H1 (cell line): ENCODE measurements at regions not wholly inside any gene's neighbourhood (a gene's known extent, or its start where the extent isn't known, plus 50 kb on each side); places are given as distances from the start of the nearest gene placed in this dataset.

Experiments used
- CTCF ChIA-PET: fragments of 300-600 bp; sonication (Branson Sonifier 250); formaldehyde crosslinking; loops from one replicate; lab custom pipeline; 2021; ENCODE audit not compliant: partially characterized antibody; lab: Charles Lee
- POLR2A ChIA-PET: fragments of 300-600 bp; sonication (Branson Sonifier 250); formaldehyde crosslinking; loops from one replicate; lab custom pipeline; 2021; ENCODE audit warnings: inconsistent platforms; ENCODE audit not compliant: partially characterized antibody; lab: Charles Lee
- DNase-seq, 2 experiments: peaks; one replicate each; pipeline versions ENCODE4 v3.0.0 to v3.0.0-alpha.2; 2010 to 2022; ENCODE audit warnings: low spot score in 2 of 2, low read depth in 1 of 2, mixed read lengths in 1 of 2
- FAIRE-seq: peaks from 2 replicates; lab custom pipeline; 2011; peaks lifted over from hg19 to GRCh38; lab: Jason Lieb, UNC
- H2AFZ ChIP-seq: 2 replicates; pipeline ENCODE4 v1.8.1; 2012; ENCODE audit warnings: low read length, inconsistent platforms
- H2AK5ac ChIP-seq: 2 replicates; pipeline ENCODE4 v1.6.1; 2013; ENCODE audit warnings: low read depth, low read length
- H2BK120ac ChIP-seq: replicated peaks from 2 replicates; pipeline ENCODE3; 2013; ENCODE audit warnings: low read depth, low read length, inconsistent platforms
- H2BK12ac ChIP-seq: 2 replicates; pipeline ENCODE4 v1.6.1; 2013; ENCODE audit warnings: low read depth, low read length
- H2BK15ac ChIP-seq: 2 replicates; pipeline ENCODE4 v1.6.1; 2013; ENCODE audit warnings: low read length
- H2BK20ac ChIP-seq: 2 replicates; pipeline ENCODE4 v1.6.1; 2013; ENCODE audit warnings: low read length
- H2BK5ac ChIP-seq: 2 replicates; pipeline ENCODE4 v1.6.1; 2013; ENCODE audit warnings: low read depth, low read length
- H3K14ac ChIP-seq: 2 replicates; pipeline ENCODE4 v1.6.1; 2013; ENCODE audit warnings: inconsistent platforms; ENCODE audit not compliant: insufficient read length
- H3K18ac ChIP-seq: 2 replicates; pipeline ENCODE4 v1.6.1; 2013; ENCODE audit warnings: low read length; ENCODE audit errors: extremely low read depth
- H3K23ac ChIP-seq: 2 replicates; pipeline ENCODE4 v1.6.1; 2013; ENCODE audit warnings: inconsistent platforms; ENCODE audit not compliant: insufficient read length
- H3K23me2 ChIP-seq: 2 replicates; pipeline ENCODE4 v1.6.1; 2013; ENCODE audit warnings: low read depth, low read length
- H3K27ac ChIP-seq: 2 replicates; pipeline ENCODE4 v1.6.1; 2011; ENCODE audit warnings: low read depth, low read length, inconsistent platforms
- H3K27me3 ChIP-seq, 4 experiments: replicated peaks in 1 of 4; 1 replicate in 1 of 4; 2 replicates in 3 of 4; pipeline versions ENCODE4 v1.6.1 to v1.8.1; 2011 to 2013; ENCODE audit warnings: low read length in 3 of 4, mild to moderate bottlenecking in 3 of 4, inconsistent platforms in 2 of 4, mixed read lengths in 2 of 4, moderate library complexity in 1 of 4; ENCODE audit not compliant: control insufficient read depth in 3 of 4, insufficient read depth in 3 of 4; ENCODE audit errors: extremely low read depth in 1 of 4
- H3K36me3 ChIP-seq, 4 experiments: 2 replicates each; pipeline versions ENCODE4 v1.6.1 to v1.8.1; 2011 to 2013; ENCODE audit warnings: mild to moderate bottlenecking in 4 of 4, low read length in 3 of 4, moderate library complexity in 2 of 4, control low read depth in 1 of 4, inconsistent platforms in 1 of 4; ENCODE audit not compliant: insufficient read depth in 4 of 4, control insufficient read depth in 2 of 4
- H3K4ac ChIP-seq: replicated peaks from 2 replicates; pipeline ENCODE3; 2013; ENCODE audit warnings: low read length, low read depth, mixed read lengths, inconsistent platforms; ENCODE audit not compliant: insufficient read length
- H3K4me1 ChIP-seq, 4 experiments: replicated peaks in 1 of 4; 1 replicate in 1 of 4; 2 replicates in 3 of 4; pipeline versions ENCODE4 v1.6.1 to v1.8.1; 2011 to 2013; ENCODE audit warnings: low read length in 3 of 4, inconsistent platforms in 2 of 4, mixed read lengths in 1 of 4; ENCODE audit not compliant: insufficient read depth in 4 of 4, control insufficient read depth in 3 of 4
- H3K4me2 ChIP-seq, 2 experiments: 2 replicates each; pipeline versions ENCODE4 v1.6.1 to v1.8.1; 2011 to 2013; ENCODE audit warnings: low read depth in 2 of 2, low read length in 2 of 2, control low read depth in 1 of 2, inconsistent platforms in 1 of 2, mild to moderate bottlenecking in 1 of 2; ENCODE audit not compliant: insufficient read depth in 1 of 2
- H3K4me3 ChIP-seq, 4 experiments: fragments of 200-600, 300-600 bp in 1 of 4; sonication (generic), shearing (Covaris generic), sonication (Bioruptor Twin) in 1 of 4; 2 replicates each; pipeline versions ENCODE4 v1.5.1 to v1.8.1; 2011 to 2016; ENCODE audit warnings: low read length in 4 of 4, low read depth in 3 of 4, control low read depth in 2 of 4, inconsistent platforms in 2 of 4, mild to moderate bottlenecking in 2 of 4, mixed read lengths in 1 of 4, moderate library complexity in 1 of 4; ENCODE audit not compliant: insufficient read depth in 2 of 4; ENCODE audit errors: extremely low read depth in 1 of 4
- H3K56ac ChIP-seq: replicated peaks from 2 replicates; pipeline ENCODE3; 2013; ENCODE audit warnings: low read depth, mild to moderate bottlenecking, mixed read lengths, low read length, inconsistent platforms; ENCODE audit not compliant: insufficient read length
- H3K79me1 ChIP-seq: 2 replicates; pipeline ENCODE4 v1.6.1; 2013; ENCODE audit warnings: low read depth, low read length, control low read depth
- H3K79me2 ChIP-seq, 2 experiments: 2 replicates each; pipeline versions ENCODE4 v1.6.1 to v1.8.1; 2012 to 2013; ENCODE audit warnings: low read length in 2 of 2, mild to moderate bottlenecking in 2 of 2, inconsistent platforms in 1 of 2; ENCODE audit not compliant: insufficient read depth in 2 of 2, control insufficient read depth in 1 of 2
- H3K9ac ChIP-seq, 4 experiments: replicated peaks in 1 of 4; 1 replicate in 1 of 4; 2 replicates in 3 of 4; pipeline versions ENCODE4 v1.6.1 to v1.8.1; 2011 to 2013; ENCODE audit warnings: low read depth in 3 of 4, low read length in 3 of 4, control low read depth in 2 of 4, mild to moderate bottlenecking in 2 of 4, moderate library complexity in 2 of 4, inconsistent platforms in 1 of 4; ENCODE audit errors: extremely low read depth in 1 of 4
- H3K9me3 ChIP-seq, 2 experiments: 2 replicates each; pipeline versions ENCODE4 v1.6.1 to v1.8.1; 2012 to 2013; ENCODE audit warnings: mild to moderate bottlenecking in 2 of 2, moderate library complexity in 2 of 2, control low read depth in 1 of 2, inconsistent platforms in 1 of 2, low read depth in 1 of 2, low read length in 1 of 2, mixed read lengths in 1 of 2; ENCODE audit not compliant: insufficient read depth in 2 of 2
- H4K20me1 ChIP-seq, 2 experiments: replicated peaks in 1 of 2; 2 replicates each; pipeline versions ENCODE3 to v1.8.1; 2011 to 2013; ENCODE audit warnings: inconsistent platforms in 2 of 2, low read length in 2 of 2, mild to moderate bottlenecking in 1 of 2; ENCODE audit not compliant: insufficient read depth in 2 of 2, control insufficient read depth in 1 of 2
- H4K5ac ChIP-seq: 2 replicates; pipeline ENCODE4 v1.6.1; 2013; ENCODE audit warnings: low read length, low read depth, mixed read lengths, inconsistent platforms; ENCODE audit not compliant: insufficient read length
- H4K8ac ChIP-seq: 2 replicates; pipeline ENCODE4 v1.8.0; 2013; ENCODE audit warnings: mild to moderate bottlenecking, moderate library complexity, low read length, inconsistent platforms; ENCODE audit not compliant: insufficient read depth; ENCODE audit errors: extremely low read depth
- H4K91ac ChIP-seq: replicated peaks from 2 replicates; pipeline ENCODE3; 2013; ENCODE audit warnings: low read length, mixed read lengths, inconsistent platforms; ENCODE audit not compliant: insufficient read length
- BCL11A ChIP-seq, 2 experiments: IDR thresholded peaks; one replicate each; pipeline ENCODE4 v1.6.1; 2011; ENCODE audit warnings: low read depth in 2 of 2, low read length in 2 of 2, mild to moderate bottlenecking in 2 of 2
- CHD1 ChIP-seq: IDR thresholded peaks from 2 replicates; pipeline ENCODE4 v1.6.1; 2012; ENCODE audit warnings: low read depth, low read length, improper control_type of control experiment
- JUND ChIP-seq: IDR thresholded peaks from 2 replicates; pipeline ENCODE4 v1.6.1; 2011; ENCODE audit warnings: mild to moderate bottlenecking, improper control_type of control experiment, low read length
- KDM4A ChIP-seq: IDR thresholded peaks from one replicate; pipeline ENCODE4 v1.7.1; 2012; ENCODE audit warnings: low read depth, mild to moderate bottlenecking, moderate library complexity, low read length, inconsistent platforms; ENCODE audit not compliant: severe bottlenecking
- MAFK ChIP-seq: IDR thresholded peaks from 2 replicates; pipeline ENCODE4 v1.6.1; 2012; ENCODE audit warnings: low read depth, mild to moderate bottlenecking, improper control_type of control experiment, low read length
- RBBP5 ChIP-seq: IDR thresholded peaks from 2 replicates; pipeline ENCODE4 v1.7.1; 2012; ENCODE audit warnings: low read depth, mild to moderate bottlenecking, inconsistent platforms, low read length, moderate library complexity, borderline replicate concordance
- SUZ12 ChIP-seq: fragments of 200-600 bp; sonication (generic); IDR thresholded peaks from 2 replicates; pipeline ENCODE4 v1.6.1; 2012; ENCODE audit warnings: mild to moderate bottlenecking, inconsistent platforms, low read length, moderate library complexity, mixed read lengths
- TAF7 ChIP-seq: optimal IDR thresholded peaks from 2 replicates; pipeline ENCODE3; 2011; ENCODE audit warnings: low read depth, mild to moderate bottlenecking, inconsistent platforms, low read length, moderate library complexity, borderline replicate concordance
- TEAD4 ChIP-seq: IDR thresholded peaks from 2 replicates; pipeline ENCODE4 v1.6.1; 2012; ENCODE audit warnings: low read depth, low read length, inconsistent platforms, mixed read lengths
- YY1 ChIP-seq: IDR thresholded peaks from 2 replicates; pipeline ENCODE4 v1.6.1; 2011; ENCODE audit warnings: low read depth, mild to moderate bottlenecking, low read length
- WGBS, 2 experiments: shearing (Covaris generic) in 1 of 2; methylation state at CpG; one replicate each; pipeline versions ENCODE4 v1.1.6 to v1.1.7; 2013 to 2015; ENCODE audit warnings: low lambda C conversion rate in 2 of 2, mixed read lengths in 2 of 2, inconsistent platforms in 1 of 2, low coverage in 1 of 2, missing lambda C conversion rate in 1 of 2; ENCODE audit not compliant: insufficient replicate concordance in 2 of 2, insufficient coverage in 1 of 2, insufficient read length in 1 of 2; ENCODE audit errors: extremely low coverage in 1 of 2, missing lambda C conversion rate in 1 of 2; 5-methylcytosine and 5-hydroxymethylcytosine counted together
- TF ChIP-seq, protein P1 (sequence below), 3 experiments: IDR thresholded peaks; 1 replicate in 2 of 3; 2 replicates in 1 of 3; pipeline versions ENCODE4 v1.5.1 to v1.6.1; 2011; ENCODE audit warnings: low read length in 3 of 3, mild to moderate bottlenecking in 3 of 3, inconsistent platforms in 2 of 3, low read depth in 1 of 3, moderate library complexity in 1 of 3; ENCODE audit not compliant: insufficient read depth in 1 of 3; ENCODE audit errors: control extremely low read depth in 1 of 3
- TF ChIP-seq, protein P2 (sequence below): IDR thresholded peaks from 2 replicates; pipeline ENCODE4 v1.6.1; 2012; ENCODE audit warnings: inconsistent platforms

GRCh38 chr9:135179976-135180375 is 92.5 kb downstream of the OLFM1 start:
- H2BK20ac ChIP-seq: no peak overlapping the region
- no peak overlapping the region for H3K27ac ChIP-seq
- ChIA-PET POLR2A (no interaction called here), CTCF (interaction anchor here (0.7 to 1.1 kb wide), 2 partner anchors 11 to 21 kb away, joined by 3 to 4 read pairs; no protein-coding TSS in a partner anchor)
- H3K56ac ChIP-seq: no peak overlapping the region
- DNase-seq (no peak), FAIRE-seq (no peak)
- H4K91ac ChIP-seq: no peak overlapping the region
- no peak overlapping the region for H2BK5ac ChIP-seq
- H3K4me2 ChIP-seq: no peak overlapping the region
- H4K8ac ChIP-seq: no peak overlapping the region
- no peaks in the 10 kb centered on the region for H3K27me3 ChIP-seq
- no peaks in the 10 kb centered on the region for H3K9me3 ChIP-seq
- H2BK15ac ChIP-seq: no peak overlapping the region
- no peak overlapping the region for H4K5ac ChIP-seq
- WGBS, 2 experiments: 86% methylated on average over 9 of the region's 9 CpGs; no CpG with 5 or more reads in 1 of the 2 experiments
- no peak overlapping the region for H2AFZ ChIP-seq
- no peak overlapping the region for H2BK120ac ChIP-seq
- H3K79me1 ChIP-seq: no peaks in the 10 kb centered on the region
- H3K4me3 ChIP-seq: no peak overlapping the region
- no peak overlapping the region for H2AK5ac ChIP-seq
- H3K23me2 ChIP-seq: no peaks in the 10 kb centered on the region
- H3K23ac ChIP-seq: no peak overlapping the region
- no peaks in the 10 kb centered on the region for H3K4me1 ChIP-seq
- H2BK12ac ChIP-seq: no peak overlapping the region
- H3K18ac ChIP-seq: no peak overlapping the region
- no peaks in the 10 kb centered on the region for H4K20me1 ChIP-seq
- no peak overlapping the region for H3K14ac ChIP-seq
- H3K79me2 ChIP-seq: no peaks in the 10 kb centered on the region
- H3K9ac ChIP-seq: no peak overlapping the region
- H3K4ac ChIP-seq: no peak overlapping the region
- no peaks in the 10 kb centered on the region for H3K36me3 ChIP-seq
- TF ChIP-seq, protein P1, sequence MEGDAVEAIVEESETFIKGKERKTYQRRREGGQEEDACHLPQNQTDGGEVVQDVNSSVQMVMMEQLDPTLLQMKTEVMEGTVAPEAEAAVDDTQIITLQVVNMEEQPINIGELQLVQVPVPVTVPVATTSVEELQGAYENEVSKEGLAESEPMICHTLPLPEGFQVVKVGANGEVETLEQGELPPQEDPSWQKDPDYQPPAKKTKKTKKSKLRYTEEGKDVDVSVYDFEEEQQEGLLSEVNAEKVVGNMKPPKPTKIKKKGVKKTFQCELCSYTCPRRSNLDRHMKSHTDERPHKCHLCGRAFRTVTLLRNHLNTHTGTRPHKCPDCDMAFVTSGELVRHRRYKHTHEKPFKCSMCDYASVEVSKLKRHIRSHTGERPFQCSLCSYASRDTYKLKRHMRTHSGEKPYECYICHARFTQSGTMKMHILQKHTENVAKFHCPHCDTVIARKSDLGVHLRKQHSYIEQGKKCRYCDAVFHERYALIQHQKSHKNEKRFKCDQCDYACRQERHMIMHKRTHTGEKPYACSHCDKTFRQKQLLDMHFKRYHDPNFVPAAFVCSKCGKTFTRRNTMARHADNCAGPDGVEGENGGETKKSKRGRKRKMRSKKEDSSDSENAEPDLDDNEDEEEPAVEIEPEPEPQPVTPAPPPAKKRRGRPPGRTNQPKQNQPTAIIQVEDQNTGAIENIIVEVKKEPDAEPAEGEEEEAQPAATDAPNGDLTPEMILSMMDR (IDR thresholded peaks at IDR 0.05; ENCODE audit: control extremely low read depth in 1 of 3, insufficient read depth in 1 of 3, low read depth in 1 of 3, low read length in 3 of 3): no peak
- TF ChIP-seq KDM4A (no peak), MAFK (no peak), JUND (no peak), SUZ12 (no peak), RBBP5 (no peak), BCL11A (IDR thresholded peaks at IDR 0.05; ENCODE audit: low read depth in 2 of 2, low read length in 2 of 2) (no peak), YY1 (no peak), TAF7 (no peak), TEAD4 (no peak), CHD1 (no peak)
- TF ChIP-seq, protein P2, sequence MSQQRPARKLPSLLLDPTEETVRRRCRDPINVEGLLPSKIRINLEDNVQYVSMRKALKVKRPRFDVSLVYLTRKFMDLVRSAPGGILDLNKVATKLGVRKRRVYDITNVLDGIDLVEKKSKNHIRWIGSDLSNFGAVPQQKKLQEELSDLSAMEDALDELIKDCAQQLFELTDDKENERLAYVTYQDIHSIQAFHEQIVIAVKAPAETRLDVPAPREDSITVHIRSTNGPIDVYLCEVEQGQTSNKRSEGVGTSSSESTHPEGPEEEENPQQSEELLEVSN: no peak
